D721Med (cell line): ENCODE measurements at regions not wholly inside any gene's neighbourhood (a gene's known extent, or its start where the extent isn't known, plus 50 kb on each side); places are given as distances from the start of the nearest gene placed in this dataset.

ENCODE experiments used
- DNase-seq: peaks from one replicate; pipeline ENCODE4 v3.0.0; 2011; ENCODE audit warnings: low spot score; ENCODE audit not compliant: insufficient read length
- FAIRE-seq: peaks from 2 replicates; lab custom pipeline; 2011; peaks lifted over from hg19 to GRCh38; lab: Jason Lieb, UNC
- CTCF ChIP-seq: IDR thresholded peaks from 2 replicates; pipeline ENCODE4 v1.5.1; 2012; ENCODE audit warnings: mild to moderate bottlenecking, control low read depth; ENCODE audit not compliant: insufficient read depth; ENCODE audit errors: missing control alignments

DNA sequence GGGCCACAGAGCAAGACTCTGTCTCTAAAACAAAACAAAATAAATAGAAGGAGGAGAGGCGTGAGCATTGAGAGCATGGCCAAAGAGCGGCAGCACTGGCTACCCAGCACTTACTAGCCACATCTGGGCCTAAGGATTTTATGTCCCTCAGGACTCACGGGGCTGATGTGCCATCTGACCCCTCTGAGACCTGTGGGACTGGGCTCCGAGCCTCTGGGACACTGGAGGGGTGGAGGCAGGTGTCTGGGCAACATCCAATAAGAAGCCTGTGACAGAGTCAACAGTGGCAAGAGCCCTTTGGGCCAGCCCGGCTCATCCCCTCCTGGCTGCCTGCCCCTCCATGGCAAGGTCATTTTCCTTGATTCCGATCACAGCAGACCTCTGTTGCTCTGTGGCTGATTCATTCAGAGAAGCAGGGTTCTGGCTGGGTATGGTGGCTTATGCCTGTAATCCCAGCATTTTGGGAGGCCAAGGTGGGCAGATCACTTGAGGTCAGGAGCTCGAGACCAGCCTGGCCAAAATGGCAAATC is 60.7 kb downstream of the RRM2 start:
- DNase-seq = no peak
- no peak for TF ChIP-seq CTCF
- FAIRE-seq = no peak

- no peak for TF ChIP-seq CTCF
- FAIRE-seq (no peak), DNase-seq (no peak)
These were observed 61.9 kb downstream of the RRM2 start for GRCh38 chr2:10184421-10184820.

- DNase-seq = no peak
- no peak for TF ChIP-seq CTCF
- no peak for FAIRE-seq
These were observed 62.5 kb downstream of the RRM2 start for GRCh38 chr2:10185046-10185445.

DNA sequence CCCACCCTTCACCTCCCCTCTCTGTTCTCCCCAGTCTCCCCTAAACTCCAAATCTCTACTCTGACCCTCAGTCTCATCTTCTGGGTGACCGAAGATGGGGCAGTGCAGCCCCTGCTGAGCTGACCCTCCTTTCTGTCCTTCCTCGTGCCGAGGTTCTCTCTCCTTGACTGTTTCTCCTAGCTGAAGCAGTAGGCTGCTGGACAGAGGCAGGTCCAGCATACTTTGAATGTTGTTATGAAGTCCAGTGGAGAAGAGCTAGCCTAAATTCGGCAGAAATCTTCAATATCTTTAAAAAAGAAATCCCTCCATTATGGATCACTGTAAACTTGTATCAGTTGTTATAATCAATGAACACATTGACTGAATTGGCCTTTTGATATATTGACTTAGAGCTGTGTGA is 63.2 kb downstream of the RRM2 start:
- DNase-seq (no peak), FAIRE-seq (no peak)
- no peak for TF ChIP-seq CTCF

DNA sequence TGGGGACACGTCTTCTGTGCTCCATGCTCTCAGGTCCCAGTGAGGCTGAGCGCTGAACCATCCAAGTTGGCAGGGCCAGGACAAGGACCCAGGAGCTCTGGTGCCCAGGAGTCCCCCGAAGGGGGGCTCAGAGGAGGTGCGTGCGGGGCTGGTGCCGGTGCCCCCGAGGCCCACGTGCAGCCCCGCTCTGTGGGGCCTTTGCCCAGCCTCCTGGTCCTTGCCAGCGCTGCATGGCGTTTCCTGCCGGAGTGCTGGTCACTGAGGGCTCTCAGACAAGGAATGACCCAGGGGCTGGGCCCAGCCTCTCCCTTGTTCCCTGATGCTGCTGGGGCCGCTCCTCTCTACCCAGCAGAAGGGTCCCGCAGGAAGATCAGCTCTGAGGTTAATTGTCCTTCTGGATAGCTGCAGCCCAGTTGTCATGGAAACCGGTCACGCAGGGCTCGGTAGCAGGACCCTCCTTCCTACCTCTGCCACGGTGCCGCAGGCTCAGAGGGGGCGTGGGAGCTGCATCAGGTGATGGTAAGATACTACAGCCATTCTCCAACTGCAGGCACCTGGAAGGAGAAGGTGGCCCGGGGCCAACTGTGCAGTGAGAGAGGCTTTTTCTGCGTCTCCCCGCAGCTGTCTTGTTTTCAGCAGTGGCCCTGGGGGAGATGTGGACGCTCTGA is 64.5 kb downstream of the RRM2 start:
- no peak for TF ChIP-seq CTCF
- FAIRE-seq (no peak), DNase-seq (no peak)

GRCh38 chr2:10187661-10188060 is 65.1 kb downstream of the RRM2 start:
- no peak for TF ChIP-seq CTCF
- DNase-seq (no peak), FAIRE-seq (no peak)

DNA sequence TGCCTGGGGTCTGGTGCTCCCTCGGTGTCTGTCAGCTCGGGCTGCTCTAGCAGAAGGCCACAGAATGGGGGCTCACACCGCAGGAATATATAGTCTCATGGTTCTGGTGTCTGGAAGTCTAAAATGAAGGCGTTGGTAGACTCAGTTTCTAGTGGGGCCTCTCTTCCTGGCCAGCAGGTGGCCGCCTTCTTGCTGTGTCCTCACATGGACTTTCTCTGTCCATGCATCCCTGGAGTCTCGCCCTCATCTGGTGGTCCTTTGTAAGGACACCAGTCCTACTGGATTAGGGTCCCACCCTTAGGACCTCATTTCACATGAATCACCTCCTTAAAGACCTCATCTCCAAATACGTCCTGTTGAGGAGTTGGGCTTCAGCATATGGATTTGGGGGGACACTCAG is 65.7 kb downstream of the RRM2 start:
- no peak for FAIRE-seq
- TF ChIP-seq CTCF = no peak

More for the DNA sequence above, 65.7 kb downstream of the RRM2 start:
- DNase-seq = no peak
